Muscle of leg (tissue), 3 donors: ENCODE measurements at regions not wholly inside any gene's neighbourhood (a gene's known extent, or its start where the extent isn't known, plus 50 kb on each side); places are given as distances from the start of the nearest gene placed in this dataset.
A peak's percentile ranks its signal among the peaks of the same experiment; 100 is the strongest.

ENCODE experiments used
- DNase-seq: peaks from one replicate; pipeline ENCODE4 v3.0.0; 2013
- H3K27ac ChIP-seq: one replicate; pipeline ENCODE4 v1.5.1; 2013; ENCODE audit warnings: mild to moderate bottlenecking, low read length, control low read depth
- H3K27me3 ChIP-seq: one replicate; pipeline ENCODE4 v1.6.1; 2013; ENCODE audit warnings: low read length; ENCODE audit not compliant: control insufficient read depth, insufficient read depth
- H3K36me3 ChIP-seq: one replicate; pipeline ENCODE4 v1.6.1; 2013; ENCODE audit warnings: low read length; ENCODE audit not compliant: control insufficient read depth, insufficient read depth
- H3K4me1 ChIP-seq: one replicate; pipeline ENCODE4 v1.6.1; 2013; ENCODE audit warnings: low read length; ENCODE audit not compliant: control insufficient read depth, insufficient read depth
- H3K4me3 ChIP-seq: one replicate; pipeline ENCODE4 v1.5.1; 2013; ENCODE audit warnings: low read length, control low read depth
- H3K9me3 ChIP-seq: replicated peaks from 2 replicates; pipeline ENCODE4 v1.6.1; 2013; ENCODE audit warnings: low read depth, low read length; ENCODE audit not compliant: control insufficient read depth
- WGBS: methylation state at CpG from one replicate; pipeline ENCODE4 v1.1.5; 2013; ENCODE audit warnings: missing lambda C conversion rate; ENCODE audit not compliant: insufficient coverage; 5-methylcytosine and 5-hydroxymethylcytosine counted together

DNA sequence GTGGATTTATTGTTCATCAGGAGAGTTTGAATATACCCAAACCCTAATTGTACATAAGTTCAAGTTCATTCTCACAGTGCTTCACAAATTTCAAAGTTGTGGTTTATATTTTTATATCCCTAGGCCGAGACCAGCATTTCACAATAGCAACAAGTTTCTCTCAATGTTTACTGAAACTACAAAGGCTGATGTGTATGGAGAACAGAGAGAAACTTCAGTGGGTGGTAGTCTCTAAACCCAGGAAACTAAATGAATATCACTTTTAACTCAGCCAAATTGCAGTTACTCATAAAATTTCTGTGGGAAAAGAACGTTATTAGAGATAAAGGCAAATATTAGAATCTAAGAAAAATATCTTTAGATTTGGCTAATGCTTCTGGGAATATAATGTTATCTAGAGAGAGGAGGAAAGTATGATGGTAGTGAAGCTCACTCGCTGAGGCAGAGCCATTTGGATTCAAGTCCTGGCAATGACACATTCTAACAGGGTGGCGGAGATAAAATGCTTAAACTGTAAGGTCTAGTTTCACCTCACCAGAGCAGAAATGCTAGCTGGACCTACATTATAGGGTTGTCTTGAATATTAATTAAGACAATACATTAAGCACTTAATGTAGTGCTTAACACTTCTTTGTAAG lies 514.8 kb downstream of the EPHA3 start:
- Histone ChIP-seq H3K36me3 (no peaks in the 10 kb centered on the region), H3K27ac (no peak overlapping the region), H3K4me3 (no peak overlapping the region), H3K27me3 (no peaks in the 10 kb centered on the region), H3K9me3 (no peaks in the 10 kb centered on the region), H3K4me1 (no peaks in the 10 kb centered on the region)
- no CpG with 5 or more reads among the region's 4 CpGs for WGBS
- DNase-seq = peak; percentile 8

DNA sequence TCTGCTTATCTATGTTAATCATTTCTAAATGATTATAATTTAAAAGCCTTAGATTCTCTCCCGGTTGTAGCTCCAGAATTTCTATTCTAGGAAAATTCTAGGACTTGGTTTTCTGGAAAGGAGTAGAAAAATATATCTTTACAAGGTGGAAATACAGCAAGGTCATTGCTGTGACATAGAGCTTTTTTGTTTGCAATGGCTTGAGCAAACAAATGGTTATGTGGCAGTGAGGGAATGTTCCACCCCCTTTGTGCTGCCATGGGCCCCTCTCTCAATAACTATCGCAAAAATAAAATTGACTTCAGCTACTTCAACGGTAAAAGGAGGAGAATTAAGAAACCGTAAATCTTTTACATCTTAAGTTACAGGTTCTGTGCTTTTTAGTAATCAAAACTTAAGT lies 517.1 kb downstream of the EPHA3 start:
- WGBS = no CpG with 5 or more reads among the region's 4 CpGs
- no peaks in the 10 kb centered on the region for H3K4me1 ChIP-seq
- H3K27me3 ChIP-seq = no peaks in the 10 kb centered on the region
- no peak overlapping the region for H3K4me3 ChIP-seq
- H3K9me3 ChIP-seq = no peaks in the 10 kb centered on the region
- DNase-seq = no peak
- H3K27ac ChIP-seq = no peak overlapping the region
- no peaks in the 10 kb centered on the region for H3K36me3 ChIP-seq

GRCh38 chr3:89625945-89626344 lies 518.5 kb downstream of the EPHA3 start:
- WGBS = no CpG with 5 or more reads among the region's 2 CpGs
- H3K27ac ChIP-seq = no peak overlapping the region

GRCh38 chr3:89628856-89629670 lies 521.6 kb downstream of the EPHA3 start:
- H3K27ac ChIP-seq = no peak overlapping the region
- no peak overlapping the region for H3K4me3 ChIP-seq
- DNase-seq = peak; percentile 2
- no peaks in the 10 kb centered on the region for H3K9me3 ChIP-seq
- no peaks in the 10 kb centered on the region for H3K36me3 ChIP-seq
- no peaks in the 10 kb centered on the region for H3K4me1 ChIP-seq
- no peaks in the 10 kb centered on the region for H3K27me3 ChIP-seq
- 75% methylated on average over 4 of the region's 5 CpGs for WGBS

More at GRCh38 chr3:89625945-89626344, 518.5 kb downstream of the EPHA3 start:
- Histone ChIP-seq H3K4me1 (no peaks in the 10 kb centered on the region), H3K27me3 (no peaks in the 10 kb centered on the region), H3K9me3 (no peaks in the 10 kb centered on the region), H3K36me3 (no peaks in the 10 kb centered on the region), H3K4me3 (no peak overlapping the region)
- no peak for DNase-seq

DNA sequence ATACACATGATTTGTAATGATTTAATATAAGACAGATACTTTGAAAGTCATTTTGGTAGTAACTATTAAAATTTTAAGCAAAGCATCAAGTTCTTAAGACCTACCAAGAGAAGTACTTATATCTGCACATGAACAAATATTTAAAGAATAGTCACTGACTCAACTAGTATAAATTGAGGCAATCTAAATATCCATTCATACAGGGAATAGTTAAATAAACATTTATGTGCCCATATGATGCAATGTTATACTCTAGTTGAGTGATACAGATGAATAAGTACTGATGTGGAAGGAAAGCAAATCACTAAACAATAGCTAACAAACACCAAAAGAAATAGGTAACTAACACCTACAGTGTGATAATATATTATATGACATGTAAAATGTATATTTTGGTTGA lies 527.7 kb downstream of the EPHA3 start:
- DNase-seq = no peak
- Histone ChIP-seq H3K9me3 (peaks cover 3% of the 10 kb centered on the region), H3K36me3 (no peaks in the 10 kb centered on the region), H3K27ac (no peak overlapping the region), H3K4me3 (no peak overlapping the region), H3K27me3 (no peaks in the 10 kb centered on the region), H3K4me1 (no peaks in the 10 kb centered on the region)

DNA sequence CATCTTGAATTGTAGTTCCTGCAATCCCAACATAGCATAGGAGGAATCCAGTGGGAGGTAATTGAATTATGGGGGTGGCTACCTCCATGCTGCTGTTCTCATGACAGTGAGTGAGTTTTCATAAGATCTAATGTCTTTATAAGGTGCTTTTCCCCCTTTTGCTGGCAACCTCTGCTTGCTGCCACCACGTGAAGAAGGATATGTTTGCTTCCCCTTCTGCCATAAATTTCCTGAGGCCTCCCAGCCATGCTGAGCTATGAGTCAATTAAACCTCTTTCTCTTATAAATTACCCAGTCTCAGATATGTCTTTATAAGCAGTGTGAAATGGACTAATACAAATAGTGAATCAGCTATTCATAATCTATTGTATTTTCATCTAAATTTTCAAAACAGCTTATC lies 537.3 kb downstream of the EPHA3 start:
- H3K27me3 ChIP-seq = no peaks in the 10 kb centered on the region
- WGBS = no CpG with 5 or more reads among the region's 1 CpG
- no peak overlapping the region for H3K27ac ChIP-seq
- no peak overlapping the region for H3K4me3 ChIP-seq
- H3K9me3 ChIP-seq = peaks cover 7% of the 10 kb centered on the region
- no peaks in the 10 kb centered on the region for H3K36me3 ChIP-seq
- no peak for DNase-seq
- H3K4me1 ChIP-seq = no peaks in the 10 kb centered on the region

DNA sequence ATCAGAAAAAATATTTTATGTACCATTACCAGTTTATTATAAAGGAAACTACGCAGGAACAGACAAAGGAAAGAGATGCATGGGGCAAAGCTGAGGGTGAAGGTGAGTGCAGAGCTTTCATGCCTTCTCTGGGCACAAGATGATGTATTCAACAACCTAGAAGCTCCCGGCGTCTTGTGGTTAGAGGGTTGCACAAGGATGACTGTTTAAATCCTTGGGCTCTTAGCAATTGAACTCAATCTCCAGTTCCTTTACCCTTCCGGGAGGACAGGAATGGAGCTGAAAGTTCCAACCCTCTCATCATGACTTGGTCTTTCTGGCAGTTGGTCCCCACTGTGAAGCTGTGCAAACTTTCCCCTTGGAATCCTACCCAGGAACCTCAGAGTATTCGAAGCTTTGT lies 542.0 kb downstream of the EPHA3 start:
- Histone ChIP-seq H3K27ac (no peak overlapping the region), H3K36me3 (no peaks in the 10 kb centered on the region), H3K9me3 (no peaks in the 10 kb centered on the region), H3K27me3 (no peaks in the 10 kb centered on the region), H3K4me3 (no peak overlapping the region), H3K4me1 (no peaks in the 10 kb centered on the region)
- DNase-seq = no peak
- 83% methylated on average over 1 of the region's 5 CpGs for WGBS

DNA sequence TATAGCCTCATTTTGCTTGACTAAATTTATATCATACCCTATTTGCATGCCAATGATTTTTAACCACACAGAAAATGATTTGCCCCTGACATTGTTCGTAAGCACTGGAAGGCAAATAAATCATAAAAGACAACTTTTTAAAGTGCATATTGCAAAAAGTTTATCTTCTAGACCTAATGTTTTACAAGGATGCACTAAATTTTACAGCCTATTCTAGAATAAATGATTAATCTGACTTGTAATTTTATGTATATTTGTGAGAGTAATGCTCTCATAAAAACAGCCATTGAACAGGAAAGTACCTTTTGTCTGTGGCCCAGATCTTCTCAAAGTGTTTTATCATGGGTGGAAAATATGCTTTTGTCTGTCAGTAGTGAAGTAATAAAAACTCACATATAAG lies 546.6 kb downstream of the EPHA3 start:
- Histone ChIP-seq H3K27ac (no peak overlapping the region), H3K27me3 (no peaks in the 10 kb centered on the region), H3K4me3 (no peak overlapping the region), H3K9me3 (peaks cover 18% of the 10 kb centered on the region), H3K4me1 (no peaks in the 10 kb centered on the region), H3K36me3 (no peaks in the 10 kb centered on the region)
- WGBS = no CpG with 5 or more reads among the region's 1 CpG
- no peak for DNase-seq

DNA sequence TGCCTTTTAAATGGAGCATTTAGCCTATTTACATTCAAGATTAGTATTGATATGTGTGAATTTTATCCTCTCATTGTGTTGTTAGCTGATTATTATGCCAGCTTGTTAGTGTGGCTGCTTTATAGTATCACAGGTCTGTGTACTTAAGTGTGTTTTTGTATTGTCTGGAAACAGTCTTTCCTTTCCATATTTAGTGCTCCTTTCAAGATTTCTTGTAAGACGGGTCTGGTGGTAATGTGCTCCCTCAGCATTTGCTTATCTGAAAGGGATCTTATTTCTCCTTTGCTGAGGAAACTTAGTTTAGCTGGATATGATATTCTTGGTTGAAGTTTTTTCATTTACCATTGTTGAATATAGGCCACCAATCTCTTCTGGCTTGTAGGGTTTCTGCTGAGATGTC lies 549.0 kb downstream of the EPHA3 start:
- Histone ChIP-seq H3K4me3 (no peak overlapping the region), H3K27me3 (no peaks in the 10 kb centered on the region), H3K4me1 (no peaks in the 10 kb centered on the region), H3K36me3 (no peaks in the 10 kb centered on the region), H3K27ac (no peak overlapping the region), H3K9me3 (peaks cover 18% of the 10 kb centered on the region)
- no CpG with 5 or more reads among the region's 1 CpG for WGBS
- no peak for DNase-seq

DNA sequence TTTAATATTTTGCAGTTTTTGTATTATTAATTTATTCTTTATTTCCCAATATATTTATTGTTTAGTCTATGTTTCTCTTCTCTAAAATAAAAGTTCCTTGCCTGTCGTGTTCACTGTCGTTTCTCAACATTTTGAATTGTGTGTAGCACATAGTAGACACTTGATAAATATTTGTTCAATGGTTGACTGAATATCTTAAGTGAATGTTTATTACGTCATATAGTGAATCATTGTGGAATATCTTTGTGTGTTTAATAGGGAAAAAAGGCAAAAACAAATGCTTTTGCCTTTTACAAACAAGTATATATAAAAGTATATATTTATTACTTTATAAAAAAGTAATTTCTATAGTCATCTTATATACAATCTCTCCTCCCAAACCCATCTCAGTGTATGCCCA lies 572.3 kb downstream of the EPHA3 start:
- H3K4me3 ChIP-seq = no peak overlapping the region
- no peak overlapping the region for H3K27ac ChIP-seq
- no CpG with 5 or more reads among the region's 3 CpGs for WGBS
- no peaks in the 10 kb centered on the region for H3K4me1 ChIP-seq
- H3K36me3 ChIP-seq = no peaks in the 10 kb centered on the region
- no peak for DNase-seq
- no peaks in the 10 kb centered on the region for H3K27me3 ChIP-seq
- H3K9me3 ChIP-seq = no peaks in the 10 kb centered on the region
